PC-3 (cell line): ENCODE measurements at regions not wholly inside any gene's neighbourhood (a gene's known extent, or its start where the extent isn't known, plus 50 kb on each side); places are given as distances from the start of the nearest gene placed in this dataset.

Experiments used
- CTCF ChIP-seq: fragments of 300-600 bp; sonication (generic); conservative IDR thresholded peaks from 2 replicates; pipeline ENCODE4 v1.5.1; 2017; ENCODE audit warnings: antibody characterized with exemption, low read depth, mild to moderate bottlenecking, low read length
- EZH2 ChIP-seq: fragments of 300-600 bp; sonication (generic); IDR thresholded peaks from one replicate; pipeline ENCODE4 v1.6.1; 2017; ENCODE audit warnings: antibody characterized with exemption, mild to moderate bottlenecking, low read length; ENCODE audit not compliant: unreplicated experiment
- EZH2phosphoT487 ChIP-seq: fragments of 300-600 bp; sonication (generic); IDR thresholded peaks from 2 replicates; pipeline ENCODE4 v1.6.1; 2018; ENCODE audit warnings: mild to moderate bottlenecking, antibody characterized with exemption, low read length, borderline replicate concordance

- TF ChIP-seq CTCF, result no peak
- no peak for TF ChIP-seq EZH2phosphoT487
- no peak for TF ChIP-seq EZH2
These were observed 510.4 kb downstream of the KCNJ18 start for GRCh38 chr17:22202702-22203101.
